ENCODE measurements at regions not wholly inside any gene's neighbourhood (a gene's known extent, or its start where the extent isn't known, plus 50 kb on each side); places are given as distances from the start of the nearest gene placed in this dataset.

DNA sequence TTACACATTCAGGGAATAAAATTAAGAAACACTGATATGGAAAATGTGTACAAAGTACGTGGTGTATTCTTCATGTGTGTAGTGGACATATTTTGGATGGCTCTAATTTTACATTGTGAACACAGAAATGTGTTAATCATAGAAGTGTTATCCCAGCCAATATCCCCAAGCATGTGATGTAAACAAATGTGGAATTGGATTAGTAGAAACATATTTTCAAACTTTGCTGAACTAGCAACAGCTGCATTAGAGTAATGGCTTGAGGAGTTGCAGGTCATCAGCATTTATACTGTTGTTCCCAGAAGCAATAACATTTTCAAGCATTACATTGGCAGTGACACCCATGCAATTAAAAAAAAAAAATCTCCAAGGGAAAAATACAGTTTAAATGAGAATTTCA is 600.6 kb downstream of the SLITRK1 start:
- no peaks in the 10 kb centered on the region for H3K9me3 ChIP-seq (ENCODE audit: control insufficient read depth in 2 of 2, low read length in 2 of 2)
- H3K27ac ChIP-seq (ENCODE audit: low read depth in 2 of 2, low read length in 2 of 2) = no peak overlapping the region
- no peaks in the 10 kb centered on the region for H3K4me1 ChIP-seq (ENCODE audit: control insufficient read depth in 2 of 2, insufficient read depth in 2 of 2, low read length in 2 of 2)
- H3K36me3 ChIP-seq (ENCODE audit: control insufficient read depth in 2 of 2, insufficient read depth in 2 of 2, low read length in 2 of 2) = no peaks in the 10 kb centered on the region
- H3K27me3 ChIP-seq (ENCODE audit: control insufficient read depth in 2 of 2, insufficient read depth in 2 of 2, low read length in 2 of 2) = no peaks in the 10 kb centered on the region
- H3K4me3 ChIP-seq (ENCODE audit: low read length in 2 of 2) = no peak overlapping the region
- no peak overlapping the region for H3K9ac ChIP-seq (ENCODE audit: low read depth in 1 of 2, low read length in 2 of 2)

DNA sequence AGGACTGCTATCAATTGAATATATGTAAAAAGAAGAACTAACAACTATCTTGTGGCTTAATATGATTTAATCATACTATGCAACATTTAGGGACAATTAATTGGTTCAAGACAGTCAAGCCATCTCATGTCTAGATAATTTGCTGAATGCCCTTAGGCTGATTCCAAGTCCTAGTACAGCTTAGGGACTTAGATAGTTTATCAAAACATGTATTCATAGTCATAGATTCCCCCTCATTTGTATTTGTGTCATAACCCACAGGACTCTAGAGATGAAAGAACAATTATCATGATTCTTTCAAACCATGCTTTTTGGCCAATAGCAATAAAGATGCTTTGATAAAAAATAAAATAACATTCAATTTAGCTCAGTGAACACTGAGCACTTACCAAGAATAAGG is 607.6 kb downstream of the SLITRK1 start:
- Histone ChIP-seq H3K36me3 (ENCODE audit: control insufficient read depth in 2 of 2, insufficient read depth in 2 of 2, low read length in 2 of 2) (no peaks in the 10 kb centered on the region), H3K27me3 (ENCODE audit: control insufficient read depth in 2 of 2, insufficient read depth in 2 of 2, low read length in 2 of 2) (no peaks in the 10 kb centered on the region), H3K9ac (ENCODE audit: low read depth in 1 of 2, low read length in 2 of 2) (no peak overlapping the region), H3K4me1 (ENCODE audit: control insufficient read depth in 2 of 2, insufficient read depth in 2 of 2, low read length in 2 of 2) (no peaks in the 10 kb centered on the region), H3K27ac (ENCODE audit: low read depth in 2 of 2, low read length in 2 of 2) (no peak overlapping the region), H3K4me3 (ENCODE audit: low read length in 2 of 2) (no peak overlapping the region), H3K9me3 (ENCODE audit: control insufficient read depth in 2 of 2, low read length in 2 of 2) (no peaks in the 10 kb centered on the region)

DNA sequence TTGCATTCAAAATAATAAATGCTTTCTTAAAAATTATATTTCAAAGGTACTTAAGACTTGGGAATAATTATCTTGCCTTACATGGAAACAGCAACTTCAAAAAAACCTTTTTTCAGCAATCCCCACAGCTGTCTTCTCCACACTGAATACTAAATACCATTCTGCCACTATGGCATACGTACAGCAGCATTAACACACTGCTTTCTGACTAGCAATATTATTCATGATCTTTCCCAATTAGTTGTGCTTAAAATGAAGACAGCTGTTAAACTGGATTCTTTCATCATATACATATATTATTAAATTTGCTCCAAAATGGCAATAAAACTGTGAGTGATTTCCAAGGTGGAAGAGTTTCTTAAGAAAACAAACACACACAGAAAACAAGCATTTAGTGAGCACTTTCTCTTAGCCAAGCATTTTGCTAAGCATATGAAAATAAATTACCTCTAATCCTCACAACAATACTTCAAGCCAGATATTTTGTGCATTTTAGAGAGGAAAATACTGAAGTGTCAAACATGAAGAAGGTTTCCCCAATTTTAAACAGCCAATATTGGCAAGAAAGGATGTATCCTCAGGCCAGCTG is 609.5 kb downstream of the SLITRK1 start:
- no peaks in the 10 kb centered on the region for H3K4me1 ChIP-seq (ENCODE audit: control insufficient read depth in 2 of 2, insufficient read depth in 2 of 2, low read length in 2 of 2)
- H3K27ac ChIP-seq (ENCODE audit: low read depth in 2 of 2, low read length in 2 of 2) = no peak overlapping the region

DNA sequence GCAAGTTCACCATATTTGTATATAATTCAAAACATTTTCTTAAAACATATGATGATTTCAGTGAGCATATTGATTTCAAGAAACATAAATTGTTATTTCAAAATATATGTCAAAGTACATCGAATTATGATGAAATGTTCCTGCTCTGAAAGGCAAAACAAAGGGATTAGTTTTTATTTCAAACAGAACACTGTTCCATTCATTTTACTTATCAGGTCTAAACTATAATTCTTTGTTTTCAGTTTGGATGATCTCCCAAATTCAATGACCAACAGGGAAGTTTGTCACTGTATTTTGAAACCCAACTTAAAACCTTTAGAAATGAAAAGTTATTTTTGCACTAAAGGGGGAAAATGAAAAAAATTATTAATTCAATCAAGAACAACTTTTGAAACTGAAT is 610.2 kb downstream of the SLITRK1 start:
- Histone ChIP-seq H3K4me3 (ENCODE audit: low read length in 2 of 2) (no peak overlapping the region), H3K4me1 (ENCODE audit: control insufficient read depth in 2 of 2, insufficient read depth in 2 of 2, low read length in 2 of 2) (no peaks in the 10 kb centered on the region), H3K27me3 (ENCODE audit: control insufficient read depth in 2 of 2, insufficient read depth in 2 of 2, low read length in 2 of 2) (no peaks in the 10 kb centered on the region), H3K9ac (ENCODE audit: low read depth in 1 of 2, low read length in 2 of 2) (no peak overlapping the region), H3K27ac (ENCODE audit: low read depth in 2 of 2, low read length in 2 of 2) (no peak overlapping the region), H3K36me3 (ENCODE audit: control insufficient read depth in 2 of 2, insufficient read depth in 2 of 2, low read length in 2 of 2) (no peaks in the 10 kb centered on the region), H3K9me3 (ENCODE audit: control insufficient read depth in 2 of 2, low read length in 2 of 2) (no peaks in the 10 kb centered on the region)

More for the DNA sequence above, 609.5 kb downstream of the SLITRK1 start:
- no peak overlapping the region for H3K9ac ChIP-seq (ENCODE audit: low read depth in 1 of 2, low read length in 2 of 2)
- H3K27me3 ChIP-seq (ENCODE audit: control insufficient read depth in 2 of 2, insufficient read depth in 2 of 2, low read length in 2 of 2) = no peaks in the 10 kb centered on the region
- H3K36me3 ChIP-seq (ENCODE audit: control insufficient read depth in 2 of 2, insufficient read depth in 2 of 2, low read length in 2 of 2) = no peaks in the 10 kb centered on the region
- H3K9me3 ChIP-seq (ENCODE audit: control insufficient read depth in 2 of 2, low read length in 2 of 2) = no peaks in the 10 kb centered on the region
- H3K4me3 ChIP-seq (ENCODE audit: low read length in 2 of 2) = no peak overlapping the region

DNA sequence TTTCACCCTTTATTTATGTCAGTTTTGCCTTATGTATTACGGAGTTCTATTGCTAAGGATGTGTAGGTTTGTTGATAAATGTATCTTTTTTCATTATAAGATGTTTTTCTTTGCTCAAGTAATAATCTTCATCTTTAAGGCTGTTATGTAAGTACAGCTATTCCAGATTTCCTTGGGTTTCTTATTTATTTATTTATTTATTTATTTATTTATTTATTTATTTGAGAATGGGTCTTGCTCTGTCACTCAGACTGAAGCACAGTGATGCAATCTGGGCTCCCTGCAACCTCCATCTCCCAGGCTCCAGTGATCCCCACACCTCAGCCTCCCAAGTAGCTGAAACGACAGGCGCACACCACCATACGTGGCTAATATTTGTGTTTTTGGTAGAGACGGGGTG is 617.0 kb downstream of the SLITRK1 start:
- H3K9me3 ChIP-seq (ENCODE audit: control insufficient read depth in 2 of 2, low read length in 2 of 2) = no peaks in the 10 kb centered on the region
- H3K4me1 ChIP-seq (ENCODE audit: control insufficient read depth in 2 of 2, insufficient read depth in 2 of 2, low read length in 2 of 2) = no peaks in the 10 kb centered on the region
- H3K4me3 ChIP-seq (ENCODE audit: low read length in 2 of 2) = no peak overlapping the region
- no peak overlapping the region for H3K9ac ChIP-seq (ENCODE audit: low read depth in 1 of 2, low read length in 2 of 2)
- no peaks in the 10 kb centered on the region for H3K36me3 ChIP-seq (ENCODE audit: control insufficient read depth in 2 of 2, insufficient read depth in 2 of 2, low read length in 2 of 2)
- H3K27ac ChIP-seq (ENCODE audit: low read depth in 2 of 2, low read length in 2 of 2) = no peak overlapping the region
- H3K27me3 ChIP-seq (ENCODE audit: control insufficient read depth in 2 of 2, insufficient read depth in 2 of 2, low read length in 2 of 2) = no peaks in the 10 kb centered on the region

DNA sequence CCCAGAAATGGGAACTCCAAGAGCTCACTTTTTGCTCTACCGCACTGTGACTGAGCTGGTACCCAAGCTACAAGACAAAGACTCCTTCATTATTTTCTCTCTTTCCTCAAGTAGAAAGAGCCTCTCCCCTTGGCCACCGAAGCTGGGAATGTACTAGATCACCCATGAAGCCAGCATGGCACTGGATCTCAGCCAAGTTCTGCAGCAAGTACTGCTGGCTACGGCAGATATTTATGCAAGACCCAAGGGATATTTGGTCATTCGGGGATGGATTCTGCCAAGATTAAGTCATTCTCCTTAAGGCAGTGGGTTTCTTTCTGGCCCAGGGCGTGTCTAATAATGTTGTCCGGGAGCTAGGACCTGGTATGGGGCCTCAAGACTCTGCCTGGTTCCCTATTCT is 633.5 kb downstream of the SLITRK1 start:
- Histone ChIP-seq H3K9me3 (ENCODE audit: control insufficient read depth in 2 of 2, low read length in 2 of 2) (no peaks in the 10 kb centered on the region), H3K27ac (ENCODE audit: low read depth in 2 of 2, low read length in 2 of 2) (no peak overlapping the region), H3K9ac (ENCODE audit: low read depth in 1 of 2, low read length in 2 of 2) (no peak overlapping the region), H3K4me1 (ENCODE audit: control insufficient read depth in 2 of 2, insufficient read depth in 2 of 2, low read length in 2 of 2) (no peaks in the 10 kb centered on the region), H3K36me3 (ENCODE audit: control insufficient read depth in 2 of 2, insufficient read depth in 2 of 2, low read length in 2 of 2) (no peaks in the 10 kb centered on the region), H3K27me3 (ENCODE audit: control insufficient read depth in 2 of 2, insufficient read depth in 2 of 2, low read length in 2 of 2) (no peaks in the 10 kb centered on the region), H3K4me3 (ENCODE audit: low read length in 2 of 2) (no peak overlapping the region)

DNA sequence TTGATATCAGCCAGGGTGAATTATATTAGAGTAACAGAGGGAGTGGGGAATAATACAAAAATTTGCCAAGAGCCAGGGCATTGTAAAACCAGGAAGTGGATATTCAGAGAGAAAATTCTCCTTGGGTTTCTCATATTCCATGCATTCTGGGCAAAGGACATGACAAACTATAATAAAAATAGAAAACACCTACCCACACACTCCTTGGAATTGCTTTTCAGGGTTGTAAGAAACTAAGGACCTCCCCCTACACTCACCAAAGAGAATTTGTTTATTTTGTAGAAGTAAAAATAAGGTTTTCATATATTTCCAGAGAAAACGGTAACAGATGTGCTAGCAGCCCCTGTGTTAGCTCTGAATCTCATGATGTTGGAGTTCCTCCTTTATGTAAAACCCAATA is 649.6 kb downstream of the SLITRK1 start:
- H3K4me1 ChIP-seq (ENCODE audit: control insufficient read depth in 2 of 2, insufficient read depth in 2 of 2, low read length in 2 of 2) = no peaks in the 10 kb centered on the region
- H3K9ac ChIP-seq (ENCODE audit: low read depth in 1 of 2, low read length in 2 of 2) = no peak overlapping the region
- no peaks in the 10 kb centered on the region for H3K36me3 ChIP-seq (ENCODE audit: control insufficient read depth in 2 of 2, insufficient read depth in 2 of 2, low read length in 2 of 2)
- H3K27me3 ChIP-seq (ENCODE audit: control insufficient read depth in 2 of 2, insufficient read depth in 2 of 2, low read length in 2 of 2) = no peaks in the 10 kb centered on the region
- H3K9me3 ChIP-seq (ENCODE audit: control insufficient read depth in 2 of 2, low read length in 2 of 2) = peaks cover 0 to 8% of the 10 kb centered on the region in 2 donors
- no peak overlapping the region for H3K4me3 ChIP-seq (ENCODE audit: low read length in 2 of 2)
- H3K27ac ChIP-seq (ENCODE audit: low read depth in 2 of 2, low read length in 2 of 2) = no peak overlapping the region

DNA sequence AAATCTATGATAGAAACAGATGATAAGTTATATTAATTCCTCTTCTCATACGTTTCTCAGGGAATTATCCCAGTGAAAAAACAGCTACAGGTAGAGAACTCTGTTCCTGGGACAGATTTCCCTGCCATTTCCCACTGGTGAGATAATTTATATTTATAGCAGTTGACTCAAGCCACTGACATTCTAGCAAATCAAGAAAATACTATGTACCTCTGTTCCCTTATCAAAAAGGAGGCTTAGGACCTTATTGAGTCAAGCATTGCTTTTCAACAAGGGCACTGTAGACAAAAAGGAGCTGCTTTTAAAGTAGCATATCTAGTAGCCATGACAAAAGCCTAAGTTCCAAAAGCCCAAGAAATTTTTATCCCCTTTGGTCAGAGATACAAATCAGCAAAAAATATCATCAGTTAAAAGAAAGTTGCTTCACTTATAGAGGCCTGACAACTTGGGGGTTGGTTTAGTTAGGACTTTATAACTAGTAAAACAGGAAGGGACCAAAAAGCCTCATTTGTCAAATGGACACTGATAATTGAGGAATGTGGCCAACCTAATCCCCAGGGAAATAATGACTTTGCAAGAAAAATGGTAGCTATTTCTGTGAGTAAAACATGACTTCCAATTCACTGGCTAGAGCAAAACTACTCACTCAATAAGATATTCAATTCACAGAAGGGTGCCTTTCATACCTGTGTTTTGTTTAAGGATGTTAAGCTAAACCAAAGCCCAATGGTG is 652.5 kb downstream of the SLITRK1 start:
- Histone ChIP-seq H3K27me3 (ENCODE audit: control insufficient read depth in 2 of 2, insufficient read depth in 2 of 2, low read length in 2 of 2) (no peaks in the 10 kb centered on the region), H3K9ac (ENCODE audit: low read depth in 1 of 2, low read length in 2 of 2) (no peak overlapping the region), H3K4me3 (ENCODE audit: low read length in 2 of 2) (no peak overlapping the region), H3K36me3 (ENCODE audit: control insufficient read depth in 2 of 2, insufficient read depth in 2 of 2, low read length in 2 of 2) (no peaks in the 10 kb centered on the region), H3K27ac (ENCODE audit: low read depth in 2 of 2, low read length in 2 of 2) (no peak overlapping the region), H3K9me3 (ENCODE audit: control insufficient read depth in 2 of 2, low read length in 2 of 2) (no peaks in the 10 kb centered on the region), H3K4me1 (ENCODE audit: control insufficient read depth in 2 of 2, insufficient read depth in 2 of 2, low read length in 2 of 2) (no peaks in the 10 kb centered on the region)

DNA sequence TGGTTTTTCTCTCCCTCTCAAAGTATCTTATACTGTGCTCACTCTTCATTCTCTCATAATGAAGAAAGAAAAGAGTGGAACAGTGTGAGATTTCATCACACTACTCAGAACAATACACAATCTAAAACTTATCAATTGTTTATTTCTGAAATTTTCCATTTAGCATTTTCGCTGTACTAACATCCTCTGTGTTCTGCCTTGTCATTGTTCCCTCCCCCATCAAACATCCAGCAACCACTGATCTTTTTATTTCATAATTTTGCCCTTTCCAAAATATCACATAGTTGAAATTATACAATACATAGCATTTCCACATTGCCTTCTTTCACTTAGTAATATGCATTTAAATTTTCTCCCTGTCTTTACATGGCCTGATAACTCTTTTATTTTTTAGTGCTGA is 658.7 kb downstream of the SLITRK1 start:
- H3K4me1 ChIP-seq (ENCODE audit: control insufficient read depth in 2 of 2, insufficient read depth in 2 of 2, low read length in 2 of 2) = no peaks in the 10 kb centered on the region
- H3K36me3 ChIP-seq (ENCODE audit: control insufficient read depth in 2 of 2, insufficient read depth in 2 of 2, low read length in 2 of 2) = no peaks in the 10 kb centered on the region
- no peak overlapping the region for H3K9ac ChIP-seq (ENCODE audit: low read depth in 1 of 2, low read length in 2 of 2)
- H3K4me3 ChIP-seq (ENCODE audit: low read length in 2 of 2) = no peak overlapping the region
- H3K9me3 ChIP-seq (ENCODE audit: control insufficient read depth in 2 of 2, low read length in 2 of 2) = peaks cover 0 to 6% of the 10 kb centered on the region in 2 donors
- no peaks in the 10 kb centered on the region for H3K27me3 ChIP-seq (ENCODE audit: control insufficient read depth in 2 of 2, insufficient read depth in 2 of 2, low read length in 2 of 2)
- no peak overlapping the region for H3K27ac ChIP-seq (ENCODE audit: low read depth in 2 of 2, low read length in 2 of 2)

DNA sequence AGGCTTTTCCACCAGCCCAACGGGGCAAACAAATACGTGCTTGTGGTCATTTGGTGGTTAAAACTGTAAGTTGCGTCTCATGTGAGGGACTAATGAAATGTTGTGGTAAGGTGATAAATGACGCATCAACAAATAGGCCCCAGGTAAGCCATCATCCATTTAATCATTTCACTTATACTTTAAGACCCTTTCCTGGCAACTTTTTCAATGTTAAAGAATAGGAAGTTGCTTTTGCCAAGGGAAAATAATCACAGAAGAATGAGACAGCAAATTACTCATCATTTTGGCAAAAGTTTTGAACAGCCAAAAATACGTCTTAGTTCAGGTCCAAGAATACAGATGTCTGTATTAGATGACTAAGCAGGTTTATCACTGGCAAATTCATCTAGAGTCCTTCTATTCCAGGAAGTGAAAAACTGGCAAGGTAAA is 660.4 kb downstream of the SLITRK1 start:
- H3K4me1 ChIP-seq (ENCODE audit: control insufficient read depth in 2 of 2, insufficient read depth in 2 of 2, low read length in 2 of 2) = no peaks in the 10 kb centered on the region
- no peaks in the 10 kb centered on the region for H3K27me3 ChIP-seq (ENCODE audit: control insufficient read depth in 2 of 2, insufficient read depth in 2 of 2, low read length in 2 of 2)
- H3K36me3 ChIP-seq (ENCODE audit: control insufficient read depth in 2 of 2, insufficient read depth in 2 of 2, low read length in 2 of 2) = no peaks in the 10 kb centered on the region
- no peak overlapping the region for H3K27ac ChIP-seq (ENCODE audit: low read depth in 2 of 2, low read length in 2 of 2)
- peaks cover 0 to 6% of the 10 kb centered on the region in 2 donors for H3K9me3 ChIP-seq (ENCODE audit: control insufficient read depth in 2 of 2, low read length in 2 of 2)
- H3K9ac ChIP-seq (ENCODE audit: low read depth in 1 of 2, low read length in 2 of 2) = no peak overlapping the region
- H3K4me3 ChIP-seq (ENCODE audit: low read length in 2 of 2) = no peak overlapping the region

Measured in mucosa of rectum (tissue), 2 donors.